GM23338 (cell line): ENCODE measurements at regions not wholly inside any gene's neighbourhood (a gene's known extent, or its start where the extent isn't known, plus 50 kb on each side); places are given as distances from the start of the nearest gene placed in this dataset.

Experiments
- CREB1 ChIP-seq: fragments of 250-450 bp; sonication (Bioruptor Pico); IDR thresholded peaks from 2 replicates; pipeline ENCODE4 v1.5.0; 2020; ENCODE audit warnings: low read depth, mild to moderate bottlenecking, moderate library complexity
- CTCF ChIP-seq, 2 experiments: fragments of 200-600 bp in 1 of 2; sonication (generic) in 1 of 2; conservative IDR thresholded peaks; 2 replicates each; pipeline versions ENCODE4 v1.5.1 to v1.6.1; 2016 to 2017; ENCODE audit warnings: antibody characterized with exemption in 2 of 2, low read depth in 2 of 2, mild to moderate bottlenecking in 2 of 2, moderate library complexity in 1 of 2
- ETS1 ChIP-seq: IDR thresholded peaks from 2 replicates; pipeline ENCODE4 v1.6.1; 2016; ENCODE audit warnings: antibody characterized with exemption
- EZH2 ChIP-seq: fragments of 200-600 bp; sonication (generic); IDR thresholded peaks from one replicate; pipeline ENCODE4 v1.8.0; 2017; ENCODE audit warnings: antibody characterized with exemption, mild to moderate bottlenecking, low read depth; ENCODE audit not compliant: unreplicated experiment
- EZH2phosphoT487 ChIP-seq: fragments of 200-600 bp; sonication (generic); IDR thresholded peaks from one replicate; pipeline ENCODE4 v1.8.1; 2018; ENCODE audit warnings: antibody characterized with exemption; ENCODE audit not compliant: unreplicated experiment
- JUNB ChIP-seq: IDR thresholded peaks from one replicate; pipeline ENCODE4 v1.6.1; 2016; ENCODE audit warnings: antibody characterized with exemption; ENCODE audit not compliant: unreplicated experiment
- NANOG ChIP-seq: IDR thresholded peaks from 2 replicates; pipeline ENCODE4 v1.6.1; 2016; ENCODE audit warnings: antibody characterized with exemption, borderline replicate concordance
- POLR2AphosphoS5 ChIP-seq: IDR thresholded peaks from 2 replicates; pipeline ENCODE4 v1.6.1; 2016; ENCODE audit warnings: antibody characterized with exemption, low read depth
- REST ChIP-seq: IDR thresholded peaks from one replicate; pipeline ENCODE4 v1.6.1; 2018; ENCODE audit warnings: antibody characterized with exemption; ENCODE audit not compliant: unreplicated experiment
- STAT1 ChIP-seq: IDR thresholded peaks from one replicate; pipeline ENCODE4 v1.6.1; 2016; ENCODE audit warnings: antibody characterized with exemption; ENCODE audit not compliant: unreplicated experiment
- ZNF114 ChIP-seq: fragments of 250-450 bp; sonication (Bioruptor Pico); IDR thresholded peaks from 2 replicates; pipeline ENCODE4 v1.5.0; 2020; ENCODE audit warnings: mild to moderate bottlenecking, moderate library complexity
- ZNF331 ChIP-seq: fragments of 250-450 bp; sonication (Bioruptor Pico); IDR thresholded peaks from 2 replicates; pipeline ENCODE4 v1.5.0; 2020; ENCODE audit warnings: low read depth, mild to moderate bottlenecking, moderate library complexity

GRCh38 chr18:68462148-68462547, 252.8 kb downstream of the TMX3 start:
- TF ChIP-seq CTCF (conservative IDR thresholded peaks at IDR 0.05; ENCODE audit: low read depth in 2 of 2) (no peak), EZH2phosphoT487 (no peak), POLR2AphosphoS5 (no peak), REST (peak; percentile 31), EZH2 (no peak), JUNB (no peak), NANOG (no peak), ETS1 (no peak), CREB1 (CRISPR knock-in tag) (no peak), STAT1 (no peak), ZNF331 (CRISPR knock-in tag) (no peak), ZNF114 (no peak)
